ENCODE measurements at regions not wholly inside any gene's neighbourhood (a gene's known extent, or its start where the extent isn't known, plus 50 kb on each side); places are given as distances from the start of the nearest gene placed in this dataset.

- TF ChIP-seq CTCF (conservative IDR thresholded peaks at IDR 0.05) (no peak), ZFX (IDR thresholded peaks at IDR 0.05) (no peak)
Measured at GRCh38 chr18:29009250-29009803, 832.4 kb upstream of the CDH2 start.
